IMR-90 (cell line): ENCODE measurements at regions not wholly inside any gene's neighbourhood (a gene's known extent, or its start where the extent isn't known, plus 50 kb on each side); places are given as distances from the start of the nearest gene placed in this dataset.

Experiments
- ATAC-seq: fragments of 200-7000 bp; cut with Tn5 transposase; 2 replicates; pipeline ENCODE4 v1.9.1; 2020; ENCODE audit warnings: low read depth, mild to moderate bottlenecking, moderate library complexity
- BruUV-seq: library from RNA; stranded (reverse); fragments of 400-500 nt; replicated peaks from 2 replicates; lab custom pipeline; 2021; lab: Mats Ljungman, UMichigan
- CTCF ChIA-PET: fragments of 300-600 bp; formaldehyde crosslinking; extraction: SDS; loops from one replicate; lab custom pipeline; 2021; ENCODE audit warnings: antibody characterized with exemption; lab: Yijun Ruan, JAX
- POLR2A ChIA-PET: fragments of 300-600 bp; sonication (Branson Sonifier 250); formaldehyde crosslinking; loops from one replicate; lab custom pipeline; 2022; ENCODE audit warnings: antibody characterized with exemption; ENCODE audit not compliant: unreplicated experiment; lab: Charles Lee
- DNase-seq: peaks from one replicate; pipeline ENCODE4 v3.0.0; 2013
- H2AFZ ChIP-seq: replicated peaks from 2 replicates; pipeline ENCODE3; 2013; ENCODE audit warnings: low read length, mild to moderate bottlenecking; ENCODE audit not compliant: poor library complexity
- H2AK5ac ChIP-seq: 2 replicates; pipeline ENCODE4 v1.6.1; 2013; ENCODE audit warnings: low read depth, low read length, inconsistent platforms
- H2AK9ac ChIP-seq: replicated peaks from 2 replicates; pipeline ENCODE3; 2013; ENCODE audit warnings: mild to moderate bottlenecking, low read depth, low read length, moderate library complexity; ENCODE audit not compliant: poor library complexity
- H2BK120ac ChIP-seq: 2 replicates; pipeline ENCODE4 v1.6.1; 2013; ENCODE audit warnings: low read depth, low read length, inconsistent platforms
- H2BK15ac ChIP-seq: 3 replicates; pipeline ENCODE4 v1.6.1; 2013; ENCODE audit warnings: low read depth, low read length, inconsistent platforms
- H2BK20ac ChIP-seq: 2 replicates; pipeline ENCODE4 v1.6.1; 2013; ENCODE audit warnings: low read depth, mild to moderate bottlenecking, inconsistent platforms, low read length, moderate library complexity
- H2BK5ac ChIP-seq: 2 replicates; pipeline ENCODE4 v1.6.1; 2013; ENCODE audit warnings: mild to moderate bottlenecking, low read depth, low read length, inconsistent platforms; ENCODE audit not compliant: poor library complexity, severe bottlenecking
- H3K14ac ChIP-seq: replicated peaks from 2 replicates; pipeline ENCODE4 v1.6.1; 2013; ENCODE audit warnings: low read depth, low read length, inconsistent platforms
- H3K18ac ChIP-seq: 2 replicates; pipeline ENCODE4 v1.6.1; 2013; ENCODE audit warnings: low read depth, low read length, control low read depth
- H3K23ac ChIP-seq: 2 replicates; pipeline ENCODE4 v1.6.1; 2013; ENCODE audit warnings: low read depth, low read length, inconsistent platforms
- H3K27ac ChIP-seq: 2 replicates; pipeline ENCODE4 v1.5.1; 2013; ENCODE audit warnings: mild to moderate bottlenecking, control low read depth, low read length; ENCODE audit not compliant: insufficient read depth
- H3K27me3 ChIP-seq: 2 replicates; pipeline ENCODE4 v1.6.1; 2013; ENCODE audit warnings: low read length; ENCODE audit not compliant: control insufficient read depth, insufficient read depth
- H3K36me3 ChIP-seq: 2 replicates; pipeline ENCODE4 v1.6.1; 2013; ENCODE audit warnings: low read length, mixed read lengths; ENCODE audit not compliant: control insufficient read depth, insufficient read depth
- H3K4ac ChIP-seq: 2 replicates; pipeline ENCODE4 v1.6.1; 2013; ENCODE audit warnings: low read depth, low read length, inconsistent platforms
- H3K4me1 ChIP-seq: 2 replicates; pipeline ENCODE4 v1.6.1; 2013; ENCODE audit warnings: low read length, mixed read lengths; ENCODE audit not compliant: control insufficient read depth, insufficient read depth
- H3K4me2 ChIP-seq: 2 replicates; pipeline ENCODE4 v1.6.1; 2013; ENCODE audit warnings: low read depth, mild to moderate bottlenecking, control low read depth, low read length, moderate library complexity
- H3K4me3 ChIP-seq: 2 replicates; pipeline ENCODE4 v1.5.1; 2013; ENCODE audit warnings: low read depth, mild to moderate bottlenecking, control low read depth, low read length, moderate library complexity; ENCODE audit not compliant: insufficient read depth
- H3K56ac ChIP-seq: 2 replicates; pipeline ENCODE4 v1.6.1; 2013; ENCODE audit warnings: low read length, inconsistent platforms; ENCODE audit not compliant: insufficient read depth; ENCODE audit errors: extremely low read depth
- H3K79me1 ChIP-seq, 2 experiments: 2 replicates each; pipeline ENCODE4 v1.6.1; 2013; ENCODE audit warnings: low read length in 2 of 2, inconsistent platforms in 1 of 2, low read depth in 1 of 2
- H3K9ac ChIP-seq: 2 replicates; pipeline ENCODE4 v1.6.1; 2013; ENCODE audit warnings: low read depth, low read length, control low read depth
- H3K9me1 ChIP-seq: 2 replicates; pipeline ENCODE4 v1.6.1; 2013; ENCODE audit warnings: low read length, inconsistent platforms; ENCODE audit not compliant: insufficient read depth
- H3K9me3 ChIP-seq: 2 replicates; pipeline ENCODE4 v1.6.1; 2013; ENCODE audit warnings: low read length; ENCODE audit not compliant: control insufficient read depth, insufficient read depth
- H4K20me1 ChIP-seq: 2 replicates; pipeline ENCODE4 v1.6.1; 2013; ENCODE audit warnings: low read length, inconsistent platforms; ENCODE audit not compliant: insufficient read depth
- H4K5ac ChIP-seq: 2 replicates; pipeline ENCODE4 v1.6.1; 2013; ENCODE audit warnings: mild to moderate bottlenecking, low read depth, low read length, control low read depth
- H4K8ac ChIP-seq, 2 experiments: 2 replicates each; pipeline ENCODE4 v1.6.1; 2013; ENCODE audit warnings: low read depth in 2 of 2, low read length in 2 of 2, control low read depth in 1 of 2, inconsistent platforms in 1 of 2
- H4K91ac ChIP-seq: 2 replicates; pipeline ENCODE4 v1.6.1; 2013; ENCODE audit warnings: low read depth, low read length, inconsistent platforms; ENCODE audit not compliant: insufficient read depth
- BHLHE40 ChIP-seq: fragments of 150-350 bp; IDR thresholded peaks from 2 replicates; pipeline ENCODE4 v1.6.1; 2016; ENCODE audit warnings: mild to moderate bottlenecking, low read depth, low read length
- CEBPB ChIP-seq: IDR thresholded peaks from 2 replicates; pipeline ENCODE4 v1.6.1; 2012; ENCODE audit warnings: low read depth, low read length, improper control_type of control experiment
- CHD1 ChIP-seq: IDR thresholded peaks from 2 replicates; pipeline ENCODE4 v1.6.1; 2012; ENCODE audit warnings: low read depth, low read length, improper control_type of control experiment
- CTCF ChIP-seq: conservative IDR thresholded peaks from 2 replicates; pipeline ENCODE4 v1.5.1; 2012; ENCODE audit warnings: mild to moderate bottlenecking, low read depth, low read length, improper control_type of control experiment
- ELK1 ChIP-seq: fragments of 150-350 bp; IDR thresholded peaks from 2 replicates; pipeline ENCODE4 v1.6.1; 2016; ENCODE audit warnings: low read depth, mild to moderate bottlenecking, low read length, moderate library complexity, borderline replicate concordance
- FOS ChIP-seq: fragments of 150-350 bp; IDR thresholded peaks from 2 replicates; pipeline ENCODE4 v1.6.1; 2016; ENCODE audit warnings: low read depth, low read length
- MAFK ChIP-seq: IDR thresholded peaks from 2 replicates; pipeline ENCODE4 v1.6.1; 2012; ENCODE audit warnings: low read depth, low read length, improper control_type of control experiment
- MAZ ChIP-seq: IDR thresholded peaks from 2 replicates; pipeline ENCODE4 v1.6.1; 2012; ENCODE audit warnings: low read depth, mild to moderate bottlenecking, low read length, improper control_type of control experiment, moderate library complexity, borderline replicate concordance
- MXI1 ChIP-seq: IDR thresholded peaks from 2 replicates; pipeline ENCODE4 v1.6.1; 2012; ENCODE audit warnings: low read depth, mild to moderate bottlenecking, low read length, moderate library complexity, borderline replicate concordance
- NFE2L2 ChIP-seq: fragments of 150-350 bp; IDR thresholded peaks from 2 replicates; pipeline ENCODE4 v1.6.1; 2016; ENCODE audit warnings: low read depth, mild to moderate bottlenecking, low read length
- POLR2A ChIP-seq: IDR thresholded peaks from 2 replicates; pipeline ENCODE4 v1.6.1; 2012; ENCODE audit warnings: mild to moderate bottlenecking, low read depth, low read length
- RAD21 ChIP-seq: IDR thresholded peaks from 2 replicates; pipeline ENCODE4 v1.6.1; 2012; ENCODE audit warnings: low read length, improper control_type of control experiment
- RCOR1 ChIP-seq: IDR thresholded peaks from 2 replicates; pipeline ENCODE4 v1.6.1; 2012; ENCODE audit warnings: mild to moderate bottlenecking, low read length, improper control_type of control experiment; ENCODE audit not compliant: insufficient replicate concordance
- RFX5 ChIP-seq: IDR thresholded peaks from 2 replicates; pipeline ENCODE4 v1.8.0; 2012; ENCODE audit warnings: low read depth, mild to moderate bottlenecking, low read length, moderate library complexity
- SMC3 ChIP-seq: fragments of 150-350 bp; IDR thresholded peaks from 2 replicates; pipeline ENCODE4 v1.6.1; 2016; ENCODE audit warnings: low read depth, mild to moderate bottlenecking, antibody characterized with exemption, low read length, moderate library complexity
- USF2 ChIP-seq: fragments of 150-350 bp; IDR thresholded peaks from 2 replicates; pipeline ENCODE4 v1.6.1; 2017; ENCODE audit warnings: mild to moderate bottlenecking, antibody characterized with exemption, low read length, low read depth
- WGBS, 2 experiments: methylation state at CpG; one replicate each; pipeline versions ENCODE4 v1.1.5 to v1.1.7; 2013; ENCODE audit warnings: missing lambda C conversion rate in 2 of 2; ENCODE audit not compliant: insufficient read length in 1 of 2; ENCODE audit errors: extremely low coverage in 2 of 2; 5-methylcytosine and 5-hydroxymethylcytosine counted together
- dilution Hi-C: fragments of 300-500 bp; cut with HindIII; formaldehyde crosslinking; loops from one replicate; pipeline ENCODE4 v1.14.3; 2018; ENCODE audit warnings: low sequenced_read_pairs; ENCODE audit not compliant: unreplicated experiment
- in situ Hi-C: fragments of 300-500 bp; cut with MboI; formaldehyde crosslinking; loops from 3 replicates; pipeline ENCODE4 v1.14.3; 2019; ENCODE audit warnings: low sequenced_read_pairs, inconsistent platforms, mixed read lengths
- intact Hi-C: fragments of 100-400 bp; cut with micrococcal nuclease; formaldehyde crosslinking; loops from 2 replicates; pipeline ENCODE4 v1.10.0; 2022

GRCh38 chr5:62190173-62190572 is 115.8 kb upstream of the KIF2A start:
- Histone ChIP-seq H2AK5ac (no peak overlapping the region), H2BK5ac (no peak overlapping the region), H3K9me1 (no peaks in the 10 kb centered on the region), H3K18ac (no peak overlapping the region), H3K56ac (no peak overlapping the region), H4K91ac (no peak overlapping the region), H3K79me1 (no peaks in the 10 kb centered on the region), H2BK15ac (no peak overlapping the region), H4K5ac (no peak overlapping the region), H3K27me3 (no peaks in the 10 kb centered on the region), H3K27ac (no peak overlapping the region), H4K8ac (no peak overlapping the region), H4K20me1 (no peaks in the 10 kb centered on the region), H3K23ac (no peak overlapping the region), H3K4me2 (no peak overlapping the region), H3K4me3 (no peak overlapping the region), H2AFZ (no peak overlapping the region), H3K4me1 (no peaks in the 10 kb centered on the region), H3K9ac (no peak overlapping the region), H3K14ac (no peak overlapping the region), H3K4ac (no peak overlapping the region), H2AK9ac (no peak overlapping the region), H3K36me3 (no peaks in the 10 kb centered on the region), H3K9me3 (no peaks in the 10 kb centered on the region), H2BK120ac (no peak overlapping the region), H2BK20ac (no peak overlapping the region)
- ATAC-seq (no peak), DNase-seq (no peak)
- CTCF ChIA-PET = no interaction called here
- in situ Hi-C loops = no loop called here
- TF ChIP-seq MXI1 = no peak
- no peak for TF ChIP-seq CEBPB
- no peak for TF ChIP-seq MAFK
- TF ChIP-seq CTCF = no peak
- TF ChIP-seq USF2 = no peak
- no peak for TF ChIP-seq MAZ
- no peak for TF ChIP-seq SMC3
- TF ChIP-seq CHD1 = no peak
- TF ChIP-seq ELK1 = no peak
- no peak for TF ChIP-seq POLR2A
- TF ChIP-seq RCOR1 = no peak
- no peak for TF ChIP-seq RAD21
- TF ChIP-seq NFE2L2 = no peak
- TF ChIP-seq BHLHE40 = no peak
- TF ChIP-seq RFX5 = no peak
- TF ChIP-seq FOS = no peak
- POLR2A ChIA-PET = no interaction called here
- WGBS, 2 experiments = no CpG with 5 or more reads among the region's 2 CpGs
- intact Hi-C loops = no loop called here
- BruUV-seq = no TSS peak
- dilution Hi-C loops = no loop called here
